GM18951 (cell line): ENCODE measurements at regions not wholly inside any gene's neighbourhood (a gene's known extent, or its start where the extent isn't known, plus 50 kb on each side); places are given as distances from the start of the nearest gene placed in this dataset.
"Not testable (repeated sequence)": the region's sequence is repeated elsewhere in the genome, so short reads cannot be mapped to it uniquely, and the experiment has no call there.

Experiments used
- POLR2A ChIP-seq: IDR thresholded peaks from 4 replicates; pipeline ENCODE4 v1.6.1; 2011; ENCODE audit warnings: mild to moderate bottlenecking; ENCODE audit not compliant: insufficient read length, insufficient read depth; ENCODE audit errors: extremely low read depth
- in situ Hi-C: fragments of 300-500 bp; cut with MboI; formaldehyde crosslinking; loops from one replicate; pipeline ENCODE4 v1.12.0; 2022; ENCODE audit warnings: low sequenced_read_pairs, mixed read lengths, inconsistent platforms; ENCODE audit not compliant: unreplicated experiment

- in situ Hi-C loops = no loop called here
- TF ChIP-seq POLR2A = no peak
These were observed 77.7 kb upstream of the RUFY1 start for GRCh38 chr5:179472641-179473040.

GRCh38 chr5:179472174-179472573 lies 78.2 kb upstream of the RUFY1 start:
- no peak for TF ChIP-seq POLR2A
- in situ Hi-C loops = no loop called here

GRCh38 chr5:179470201-179470600 lies 80.2 kb upstream of the RUFY1 start:
- in situ Hi-C loops = no loop called here
- no peak for TF ChIP-seq POLR2A

GRCh38 chr5:179468696-179469095 lies 81.7 kb upstream of the RUFY1 start:
- TF ChIP-seq POLR2A = no peak
- in situ Hi-C loops = no loop called here

- TF ChIP-seq POLR2A = no peak
- in situ Hi-C loops = no loop called here
These were observed 82.9 kb upstream of the RUFY1 start for GRCh38 chr5:179467441-179467840.

- in situ Hi-C loops = no loop called here
- no peak for TF ChIP-seq POLR2A
These were observed 85.7 kb upstream of the RUFY1 start for GRCh38 chr5:179464631-179465030.

GRCh38 chr5:179462040-179462439 lies 88.3 kb upstream of the RUFY1 start:
- in situ Hi-C loops = no loop called here
- TF ChIP-seq POLR2A = no peak

- no peak for TF ChIP-seq POLR2A
- in situ Hi-C loops = no loop called here
These were observed 88.8 kb upstream of the RUFY1 start for GRCh38 chr5:179461576-179461975.

GRCh38 chr5:179459771-179460170 lies 90.6 kb upstream of the RUFY1 start:
- TF ChIP-seq POLR2A = no peak
- in situ Hi-C loops = no loop called here

GRCh38 chr5:179457612-179458011 lies 92.7 kb upstream of the RUFY1 start:
- TF ChIP-seq POLR2A = no peak
- in situ Hi-C loops = no loop called here

GRCh38 chr5:179456075-179456474 lies 94.3 kb upstream of the RUFY1 start:
- in situ Hi-C loops = not testable (repeated sequence)

- in situ Hi-C loops = no loop called here
- TF ChIP-seq POLR2A = no peak
These were observed 95.0 kb upstream of the RUFY1 start for GRCh38 chr5:179455320-179455719.

- in situ Hi-C loops = no loop called here
- no peak for TF ChIP-seq POLR2A
These were observed 96.0 kb upstream of the RUFY1 start for GRCh38 chr5:179454356-179454755.

GRCh38 chr5:179453616-179454015 lies 96.7 kb upstream of the RUFY1 start:
- in situ Hi-C loops = no loop called here
- no peak for TF ChIP-seq POLR2A
